Esophagus (tissue), 2 donors: ENCODE measurements at regions not wholly inside any gene's neighbourhood (a gene's known extent, or its start where the extent isn't known, plus 50 kb on each side); places are given as distances from the start of the nearest gene placed in this dataset.

Experiments used
- H3K27ac ChIP-seq, 2 donors: one replicate each; pipeline ENCODE4 v1.5.1; 2013; ENCODE audit warnings: low read depth in 2 of 2, mild to moderate bottlenecking in 2 of 2, inconsistent platforms in 1 of 2, low read length in 1 of 2, moderate library complexity in 1 of 2
- H3K27me3 ChIP-seq, 2 donors: one replicate each; pipeline ENCODE4 v1.6.1; 2013; ENCODE audit warnings: low read length in 2 of 2, control low read depth in 1 of 2, mild to moderate bottlenecking in 1 of 2; ENCODE audit not compliant: insufficient read depth in 2 of 2, control insufficient read depth in 1 of 2
- H3K36me3 ChIP-seq, 2 donors: one replicate each; pipeline ENCODE4 v1.6.1; 2013; ENCODE audit warnings: low read length in 1 of 2; ENCODE audit not compliant: control insufficient read depth in 2 of 2, insufficient read depth in 2 of 2
- H3K4me1 ChIP-seq, 2 donors: one replicate each; pipeline ENCODE4 v1.6.1; 2013; ENCODE audit warnings: low read length in 1 of 2; ENCODE audit not compliant: control insufficient read depth in 2 of 2, insufficient read depth in 2 of 2
- H3K4me3 ChIP-seq, 2 donors: one replicate each; pipeline ENCODE4 v1.5.1; 2013; ENCODE audit warnings: low read length in 2 of 2, mild to moderate bottlenecking in 2 of 2, low read depth in 1 of 2, moderate library complexity in 1 of 2
- H3K9me3 ChIP-seq, 2 donors: one replicate each; pipeline ENCODE4 v1.6.1; 2013; ENCODE audit warnings: mild to moderate bottlenecking in 2 of 2, low read depth in 1 of 2, low read length in 1 of 2, moderate library complexity in 1 of 2; ENCODE audit not compliant: control insufficient read depth in 2 of 2, insufficient read depth in 1 of 2
- WGBS, 2 donors: extraction: QIAGEN DNeasy Blood & Tissue Kit; methylation state at CpG; one replicate each; pipeline ENCODE4 v1.1.7; 2013; 5-methylcytosine and 5-hydroxymethylcytosine counted together
- donor health status: healthy with polysubstance abuse.
- donor health status: Bipolar disorder and iron deficiency.

GRCh38 chr16:11492808-11493530 lies 93.8 kb downstream of the LITAF start:
- no peak overlapping the region for H3K4me3 ChIP-seq
- H3K36me3 ChIP-seq = no peaks in the 10 kb centered on the region
- H3K27ac ChIP-seq = no peak overlapping the region
- H3K9me3 ChIP-seq = peaks cover 0 to 2% of the 10 kb centered on the region in 2 donors
- 94 to 95% methylated on average over 4 of the region's 4 CpGs for WGBS, 2 donors
- H3K4me1 ChIP-seq = peaks cover 5 to 14% of the 10 kb centered on the region in 2 donors
- H3K27me3 ChIP-seq = no peaks in the 10 kb centered on the region

GRCh38 chr16:11493531-11493929 lies 93.2 kb downstream of the LITAF start:
- no peaks in the 10 kb centered on the region for H3K27me3 ChIP-seq
- no peak overlapping the region for H3K27ac ChIP-seq
- peaks cover 0 to 2% of the 10 kb centered on the region in 2 donors for H3K9me3 ChIP-seq
- H3K4me1 ChIP-seq = peaks cover 5 to 15% of the 10 kb centered on the region in 2 donors
- 96% methylated on average over 11 to 13 of the region's 20 CpGs for WGBS, 2 donors
- no peak overlapping the region for H3K4me3 ChIP-seq
- H3K36me3 ChIP-seq = no peaks in the 10 kb centered on the region

GRCh38 chr16:11494029-11494428 lies 92.7 kb downstream of the LITAF start:
- H3K4me1 ChIP-seq = peaks cover 5 to 17% of the 10 kb centered on the region in 2 donors
- no peak overlapping the region for H3K27ac ChIP-seq

GRCh38 chr16:11494433-11494832 lies 92.3 kb downstream of the LITAF start:
- Histone ChIP-seq H3K4me1 (peaks cover 7 to 20% of the 10 kb centered on the region in 2 donors), H3K9me3 (peaks cover 0 to 2% of the 10 kb centered on the region in 2 donors), H3K4me3 (no peak overlapping the region), H3K36me3 (no peaks in the 10 kb centered on the region), H3K27ac (no peak overlapping the region), H3K27me3 (no peaks in the 10 kb centered on the region)
- 88 to 92% methylated on average over 8 to 12 of the region's 12 CpGs for WGBS, 2 donors

More at GRCh38 chr16:11494029-11494428, 92.7 kb downstream of the LITAF start:
- whole genome bisulfite sequencing, 2 donors = 82 to 92% methylated on average over 4 to 12 of the region's 17 CpGs
- peaks cover 0 to 2% of the 10 kb centered on the region in 2 donors for H3K9me3 ChIP-seq
- no peaks in the 10 kb centered on the region for H3K27me3 ChIP-seq
- no peaks in the 10 kb centered on the region for H3K36me3 ChIP-seq
- H3K4me3 ChIP-seq = no peak overlapping the region

DNA sequence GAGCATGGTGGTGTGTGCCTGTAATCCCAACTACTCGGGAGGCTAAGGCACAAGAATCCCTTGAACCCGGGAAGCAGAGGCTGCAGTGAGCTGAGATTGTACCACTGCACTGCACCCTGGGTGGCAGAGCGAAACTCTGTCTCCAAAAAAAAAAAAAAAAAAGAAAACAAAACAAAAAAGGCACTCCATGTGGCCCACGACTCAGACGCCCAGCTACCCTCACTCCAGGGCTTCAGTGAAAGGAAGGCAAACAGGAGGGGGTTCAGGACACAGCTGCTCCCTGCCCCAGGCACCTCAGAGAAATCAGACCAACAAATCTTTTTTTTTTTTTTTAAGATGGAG lies 91.7 kb downstream of the LITAF start:
- peaks cover 0 to 2% of the 10 kb centered on the region in 2 donors for H3K9me3 ChIP-seq
- H3K27ac ChIP-seq = no peak overlapping the region
- H3K36me3 ChIP-seq = no peaks in the 10 kb centered on the region
- H3K27me3 ChIP-seq = no peaks in the 10 kb centered on the region
- 78% methylated on average over 5 of the region's 5 CpGs for WGBS, 2 donors
- H3K4me1 ChIP-seq = peaks cover 10 to 21% of the 10 kb centered on the region in 2 donors
- H3K4me3 ChIP-seq = no peak overlapping the region
